ENCODE measurements at regions not wholly inside any gene's neighbourhood (a gene's known extent, or its start where the extent isn't known, plus 50 kb on each side); places are given as distances from the start of the nearest gene placed in this dataset.

- peak; percentile 72 for DNase-seq
These were observed 159.7 kb upstream of the VLDLR start for GRCh38 chr9:2461892-2462291.

- no peak for DNase-seq
These were observed 157.0 kb upstream of the VLDLR start for GRCh38 chr9:2464624-2465023.

DNA sequence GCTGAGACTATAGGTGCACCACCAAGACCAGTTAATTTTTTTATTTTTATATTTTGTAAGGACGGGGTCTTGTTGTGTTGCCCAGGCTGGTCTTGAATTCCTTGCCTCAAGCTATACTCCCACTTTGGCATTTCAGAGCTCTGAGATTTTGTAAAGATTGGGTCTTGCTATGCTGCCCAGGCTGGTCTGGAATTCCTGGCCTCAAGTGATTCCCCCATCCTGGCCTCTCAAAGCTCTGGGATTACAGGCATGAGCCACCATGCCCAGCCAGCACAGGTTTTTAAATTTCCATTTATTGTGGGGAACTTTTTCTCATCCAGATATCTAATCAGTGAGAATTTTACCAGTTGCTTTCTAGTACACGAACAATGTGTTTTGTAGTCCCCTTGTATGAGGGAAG, 156.1 kb upstream of the VLDLR start:
- DNase-seq: no peak

- no peak for DNase-seq
These were observed 155.6 kb upstream of the VLDLR start for GRCh38 chr9:2465921-2466460.

- no peak for DNase-seq
These were observed 154.9 kb upstream of the VLDLR start for GRCh38 chr9:2466703-2467102.

GRCh38 chr9:2469681-2470221, 151.8 kb upstream of the VLDLR start:
- DNase-seq: peak; percentile 75

GRCh38 chr9:2473681-2474080, 147.9 kb upstream of the VLDLR start:
- DNase-seq: no peak

DNA sequence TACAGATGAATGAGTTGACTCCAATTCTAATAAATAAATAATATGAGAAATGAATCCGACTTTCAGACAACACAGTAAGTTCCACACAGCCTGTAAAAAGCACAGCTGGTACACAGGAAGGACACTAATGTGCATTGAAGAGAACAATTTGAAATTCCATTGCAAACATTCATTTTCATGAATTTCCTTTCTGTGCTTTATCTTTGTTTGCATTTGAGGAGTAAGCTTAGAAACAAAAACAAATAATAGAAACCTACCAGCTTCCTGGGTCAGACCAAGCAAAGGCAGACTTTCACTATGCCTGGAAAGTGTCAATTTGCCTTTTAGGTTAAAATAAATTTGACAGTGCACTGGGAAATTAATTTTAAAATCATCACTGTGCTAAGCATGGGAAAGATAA, 143.8 kb upstream of the VLDLR start:
- DNase-seq: no peak

- no peak for DNase-seq
These were observed 143.2 kb upstream of the VLDLR start for GRCh38 chr9:2478421-2478820.

DNA sequence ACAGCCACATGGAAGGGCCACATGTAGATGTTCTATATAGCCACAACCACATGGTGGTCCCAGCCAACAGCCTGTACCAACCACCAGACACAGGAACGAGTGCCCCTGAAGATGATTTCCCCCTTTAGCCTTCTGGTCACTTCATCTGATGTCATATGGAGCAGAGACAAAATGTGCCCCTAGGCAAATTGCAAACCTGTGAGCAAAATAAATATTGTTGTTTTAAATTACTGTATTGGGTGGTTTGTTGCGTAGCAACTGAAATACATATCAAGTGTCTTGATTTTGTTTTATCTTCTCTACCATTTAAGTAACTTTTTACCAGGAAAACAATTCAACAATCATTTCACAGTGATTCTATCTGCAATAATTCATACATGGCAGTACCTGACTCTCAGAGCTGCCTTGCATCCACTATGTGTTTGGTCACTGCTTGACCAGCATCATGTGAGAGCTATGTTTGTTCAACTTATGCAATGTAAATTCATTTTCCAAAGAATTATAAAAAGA, 142.5 kb upstream of the VLDLR start:
- DNase-seq: no peak

GRCh38 chr9:2480255-2480837, 141.2 kb upstream of the VLDLR start:
- DNase-seq: no peak

DNA sequence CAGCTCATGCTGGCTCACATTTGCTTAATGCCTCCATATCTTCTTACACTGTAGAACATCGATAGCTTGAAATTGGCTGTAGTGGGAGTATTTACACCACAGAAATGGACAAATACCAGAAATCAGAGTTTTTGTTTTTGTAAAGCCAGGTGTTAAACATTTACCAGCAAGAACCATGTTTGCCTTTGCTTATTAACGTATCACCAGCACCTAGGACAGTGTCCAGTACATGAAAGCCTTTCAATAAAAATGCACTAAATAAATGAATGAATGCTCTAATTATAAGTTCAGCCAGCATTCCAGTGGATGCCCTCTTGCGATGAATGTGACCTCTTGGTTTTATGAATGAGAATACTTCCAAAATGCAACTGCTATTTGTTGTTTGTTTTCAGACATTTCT, 140.4 kb upstream of the VLDLR start:
- no peak for DNase-seq

GRCh38 chr9:2486988-2487387, 134.6 kb upstream of the VLDLR start:
- DNase-seq: no peak

- peak; percentile 40 for DNase-seq
These were observed 131.7 kb upstream of the VLDLR start for GRCh38 chr9:2489838-2490314.

DNA sequence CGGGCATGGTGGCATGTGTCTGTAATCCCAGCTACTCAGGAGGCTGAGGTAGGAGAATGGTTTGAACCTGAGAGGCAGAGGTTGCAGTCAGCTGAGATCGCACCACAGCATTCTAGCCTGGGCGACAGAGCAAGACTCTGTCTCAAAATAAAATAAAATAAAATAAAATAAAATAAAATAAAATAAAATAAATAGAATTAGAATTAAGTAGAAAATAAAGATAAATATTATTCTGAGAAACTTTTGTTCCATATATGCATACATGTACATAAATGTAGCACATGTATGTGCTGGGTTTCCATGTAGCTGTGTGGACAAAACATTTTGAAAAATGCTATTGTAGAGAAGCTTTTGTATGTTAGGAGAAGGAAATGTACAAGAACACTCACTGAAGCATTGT, 129.4 kb upstream of the VLDLR start:
- no peak for DNase-seq

DNA sequence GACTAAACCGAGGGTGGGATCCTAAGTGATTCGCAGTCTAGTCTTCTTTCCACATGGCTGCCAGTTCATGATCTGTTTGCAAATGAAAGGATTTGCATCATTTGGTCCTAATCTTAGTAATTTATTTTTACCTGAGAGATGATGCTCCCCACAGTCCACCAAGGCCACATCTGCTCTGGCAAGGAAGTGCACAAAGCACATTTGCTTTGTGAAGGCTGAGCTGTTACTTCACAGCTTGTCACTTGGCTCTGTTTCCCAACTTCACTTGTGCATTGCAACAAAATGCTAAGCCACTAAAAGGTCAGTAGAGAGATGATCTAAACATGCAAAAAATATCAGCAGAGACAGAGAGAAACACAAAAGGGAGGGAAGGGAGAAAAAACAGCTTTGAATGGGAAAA, 128.5 kb upstream of the VLDLR start:
- DNase-seq: peak; percentile 62

- DNase-seq: no peak
These were observed 128.1 kb upstream of the VLDLR start for GRCh38 chr9:2493529-2493928.

DNA sequence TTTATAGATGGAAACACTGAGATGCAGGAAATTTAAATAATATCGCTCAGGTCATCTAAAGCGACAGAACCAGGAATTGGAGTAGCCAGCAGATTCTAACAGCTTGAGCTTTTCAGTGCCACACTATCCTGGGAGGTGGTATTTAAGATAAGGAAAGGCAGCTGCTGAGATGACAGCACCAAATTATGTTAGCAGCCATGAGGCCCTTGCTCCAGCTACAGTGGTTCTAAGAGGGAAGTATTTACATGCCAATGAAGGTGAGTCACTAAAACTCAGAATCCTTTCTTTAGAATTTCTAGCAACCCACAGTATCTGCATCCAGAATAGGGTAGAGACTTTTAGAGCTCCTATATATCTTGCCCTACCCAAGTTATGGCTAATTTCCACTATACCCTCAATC, 127.0 kb upstream of the VLDLR start:
- DNase-seq: no peak

- no peak for DNase-seq
These were observed 126.2 kb upstream of the VLDLR start for GRCh38 chr9:2495221-2496005.

DNA sequence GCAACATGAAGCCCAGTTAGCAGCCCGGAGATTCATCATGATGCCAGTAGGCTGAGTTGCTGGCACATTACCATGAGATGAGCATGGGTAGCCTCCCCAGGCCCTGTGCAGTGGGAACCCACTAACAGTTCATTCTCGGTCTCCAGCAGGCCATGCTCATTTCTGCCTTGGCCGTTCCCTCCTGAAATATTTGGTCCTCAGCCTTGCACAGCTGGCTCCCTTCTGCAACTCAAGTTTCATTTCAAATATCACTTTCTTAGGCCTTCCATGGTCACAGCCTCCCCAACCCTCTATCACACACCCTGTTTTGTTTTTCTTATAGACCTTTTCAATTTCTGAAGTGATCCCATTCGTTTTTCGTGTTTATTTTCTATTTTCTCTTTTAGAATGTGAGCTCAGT, 125.4 kb upstream of the VLDLR start:
- no peak for DNase-seq

- no peak for DNase-seq
These were observed 124.7 kb upstream of the VLDLR start for GRCh38 chr9:2496934-2497333.

DNA sequence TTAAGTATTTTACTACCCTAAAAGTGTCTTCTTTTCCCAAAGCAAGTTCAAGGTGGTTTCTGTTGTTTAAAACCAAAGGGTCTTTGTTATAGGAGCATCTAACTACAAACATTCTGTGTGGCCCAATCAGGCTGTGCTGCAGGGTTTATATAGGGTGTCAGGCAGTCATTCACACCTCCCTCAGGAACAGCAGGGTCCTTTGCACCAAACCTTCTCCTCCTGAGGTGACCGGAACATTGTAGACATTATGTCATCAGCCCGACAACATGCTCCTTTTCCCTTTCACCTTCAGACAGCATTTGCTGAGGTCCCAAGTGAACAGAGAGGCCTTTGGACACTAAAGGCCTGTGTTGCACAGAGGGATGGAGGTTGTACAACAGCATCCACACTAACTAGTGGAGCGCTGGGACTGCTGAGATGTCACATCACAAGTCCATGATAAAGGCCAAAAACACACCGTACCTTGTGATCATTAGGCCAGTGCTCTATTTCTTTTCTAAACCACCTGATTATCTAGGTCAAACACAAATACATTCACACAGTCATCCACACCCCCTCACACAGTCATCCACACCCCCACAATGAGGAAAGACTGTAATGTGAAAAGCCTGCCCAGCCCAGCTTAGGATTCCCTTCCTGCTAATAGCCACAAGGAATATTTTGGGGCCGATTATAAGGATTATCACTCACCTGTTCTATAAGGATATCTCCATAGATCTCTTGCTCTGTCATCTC, 123.8 kb upstream of the VLDLR start:
- DNase-seq: no peak

- no peak for DNase-seq
These were observed 119.4 kb upstream of the VLDLR start for GRCh38 chr9:2502210-2502609.
